HG03095 (cell line): ENCODE measurements at regions not wholly inside any gene's neighbourhood (a gene's known extent, or its start where the extent isn't known, plus 50 kb on each side); places are given as distances from the start of the nearest gene placed in this dataset.

Source experiments
- ATAC-seq: cut with Tn5 transposase; IDR thresholded peaks from one replicate; pipeline ENCODE4 v1.9.1; 2021; ENCODE audit warnings: moderate library complexity; ENCODE audit not compliant: unreplicated experiment

GRCh38 chr4:43343298-43343697, 450.8 kb downstream of the GRXCR1 start:
- ATAC-seq: no peak

- ATAC-seq: no peak
Observed at GRCh38 chr4:43345323-43345925, 452.9 kb downstream of the GRXCR1 start.

GRCh38 chr4:43348591-43348990, 456.1 kb downstream of the GRXCR1 start:
- ATAC-seq: no peak

GRCh38 chr4:43351970-43352806, 459.7 kb downstream of the GRXCR1 start:
- ATAC-seq: no peak

- no peak for ATAC-seq
Observed at GRCh38 chr4:43352859-43353258, 460.3 kb downstream of the GRXCR1 start.

- ATAC-seq: no peak
Observed at GRCh38 chr4:43353552-43353951, 461.0 kb downstream of the GRXCR1 start.

- no peak for ATAC-seq
Observed at GRCh38 chr4:43356786-43357185, 464.3 kb downstream of the GRXCR1 start.

GRCh38 chr4:43357252-43357974, 464.9 kb downstream of the GRXCR1 start:
- no peak for ATAC-seq

GRCh38 chr4:43360296-43360695, 467.8 kb downstream of the GRXCR1 start:
- ATAC-seq: no peak

- no peak for ATAC-seq
Observed at GRCh38 chr4:43362875-43363636, 470.5 kb downstream of the GRXCR1 start.

- no peak for ATAC-seq
Observed at GRCh38 chr4:43369036-43369594, 476.6 kb downstream of the GRXCR1 start.

GRCh38 chr4:43373201-43373600, 480.7 kb downstream of the GRXCR1 start:
- no peak for ATAC-seq

- no peak for ATAC-seq
Observed at GRCh38 chr4:43374216-43374751, 481.8 kb downstream of the GRXCR1 start.

GRCh38 chr4:43379016-43379415, 486.5 kb downstream of the GRXCR1 start:
- ATAC-seq: no peak

- ATAC-seq: no peak
Observed at GRCh38 chr4:43380093-43380492, 487.6 kb downstream of the GRXCR1 start.

GRCh38 chr4:43391069-43391468, 498.6 kb downstream of the GRXCR1 start:
- no peak for ATAC-seq

GRCh38 chr4:43394976-43395375, 502.5 kb downstream of the GRXCR1 start:
- no peak for ATAC-seq

GRCh38 chr4:43399726-43400125, 507.2 kb downstream of the GRXCR1 start:
- no peak for ATAC-seq

GRCh38 chr4:43402393-43402792, 509.9 kb downstream of the GRXCR1 start:
- no peak for ATAC-seq

GRCh38 chr4:43410636-43411035, 518.1 kb downstream of the GRXCR1 start:
- ATAC-seq: no peak

GRCh38 chr4:43411226-43411625, 518.7 kb downstream of the GRXCR1 start:
- no peak for ATAC-seq
